Panc1 (cell line): ENCODE measurements at regions not wholly inside any gene's neighbourhood (a gene's known extent, or its start where the extent isn't known, plus 50 kb on each side); places are given as distances from the start of the nearest gene placed in this dataset.

Source experiments
- CTCF ChIP-seq: fragments of 450-650 bp; IDR thresholded peaks from 2 replicates; pipeline ENCODE4 v1.5.1; 2017; ENCODE audit warnings: mild to moderate bottlenecking
- REST ChIP-seq, 2 experiments: IDR thresholded peaks; 2 replicates each; pipeline ENCODE4 v1.6.1; 2011 to 2012; ENCODE audit warnings: low read depth in 2 of 2, control low read depth in 1 of 2, low read length in 1 of 2, mild to moderate bottlenecking in 1 of 2, moderate library complexity in 1 of 2; ENCODE audit not compliant: insufficient read depth in 1 of 2

DNA sequence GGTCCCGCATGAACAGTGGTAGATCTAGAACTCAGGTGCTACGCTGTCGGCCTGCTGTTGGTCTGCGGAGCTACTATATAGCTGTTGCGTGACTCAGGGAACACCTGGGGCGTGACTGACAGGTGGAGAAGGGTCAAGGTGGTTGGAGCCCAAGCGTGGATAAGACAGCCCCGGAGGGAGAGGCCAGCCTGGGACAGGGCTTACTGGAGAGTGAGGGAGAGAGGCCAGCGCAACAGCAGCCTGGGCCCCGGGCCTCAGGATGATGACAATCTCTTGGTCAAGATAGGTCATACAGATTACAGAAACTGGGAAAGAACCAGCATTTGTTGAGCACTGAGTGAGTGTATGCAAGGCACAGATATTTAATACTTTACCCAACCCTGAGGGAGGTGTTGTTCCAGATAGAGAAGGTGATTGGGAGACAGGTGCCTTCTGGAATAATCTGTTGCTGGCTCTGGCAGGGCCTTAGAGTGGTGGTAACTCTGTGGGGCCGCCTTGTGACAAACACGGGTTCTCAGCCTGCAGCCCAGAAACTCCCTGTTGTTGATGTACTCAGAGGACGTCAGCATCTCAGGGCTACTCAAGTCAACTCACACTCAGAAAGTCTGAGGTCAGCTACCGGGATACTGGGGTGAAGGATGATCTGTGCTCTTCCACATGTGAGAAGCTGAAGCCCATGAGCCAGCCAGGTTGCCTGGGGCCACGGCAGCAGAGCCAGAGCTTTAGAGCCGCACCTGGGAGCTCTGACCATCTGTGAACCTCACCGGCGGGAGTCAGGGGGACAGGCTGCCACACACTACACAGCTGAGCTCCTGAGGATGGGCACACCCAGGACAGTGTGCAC, 265.4 kb upstream of the HES1 start:
- TF ChIP-seq CTCF: no peak
- TF ChIP-seq REST (IDR thresholded peaks at IDR 0.05; ENCODE audit: insufficient read depth in 1 of 2, low read depth in 2 of 2, low read length in 1 of 2): no peak
